ENCODE measurements at regions not wholly inside any gene's neighbourhood (a gene's known extent, or its start where the extent isn't known, plus 50 kb on each side); places are given as distances from the start of the nearest gene placed in this dataset.

- POLR2A ChIA-PET = no interaction called here
- H3K4me1 Mint-ChIP-seq (ENCODE audit: insufficient read depth, unreplicated experiment) = no peaks in the 10 kb centered on the region
- H3K36me3 Mint-ChIP-seq (ENCODE audit: insufficient read depth, unreplicated experiment) = no peaks in the 10 kb centered on the region
- no peak for DNase-seq (ENCODE audit: unreplicated experiment)
- no peaks in the 10 kb centered on the region for H3K9me3 Mint-ChIP-seq (ENCODE audit: unreplicated experiment)
- H3K27me3 Mint-ChIP-seq (ENCODE audit: insufficient read depth, unreplicated experiment) = no peaks in the 10 kb centered on the region
- H3K4me3 Mint-ChIP-seq (ENCODE audit: unreplicated experiment) = no peak overlapping the region
- H3K27ac Mint-ChIP-seq (ENCODE audit: low read depth, unreplicated experiment) = no peak overlapping the region
- no TSS peak for BruUV-seq (replicated peaks)
- CTCF ChIA-PET = interaction anchor here (0.6 to 0.7 kb wide), 3 partner anchors 11 to 680 kb away, joined by 3 read pairs; no protein-coding TSS in a partner anchor
- TF ChIP-seq, protein P1, sequence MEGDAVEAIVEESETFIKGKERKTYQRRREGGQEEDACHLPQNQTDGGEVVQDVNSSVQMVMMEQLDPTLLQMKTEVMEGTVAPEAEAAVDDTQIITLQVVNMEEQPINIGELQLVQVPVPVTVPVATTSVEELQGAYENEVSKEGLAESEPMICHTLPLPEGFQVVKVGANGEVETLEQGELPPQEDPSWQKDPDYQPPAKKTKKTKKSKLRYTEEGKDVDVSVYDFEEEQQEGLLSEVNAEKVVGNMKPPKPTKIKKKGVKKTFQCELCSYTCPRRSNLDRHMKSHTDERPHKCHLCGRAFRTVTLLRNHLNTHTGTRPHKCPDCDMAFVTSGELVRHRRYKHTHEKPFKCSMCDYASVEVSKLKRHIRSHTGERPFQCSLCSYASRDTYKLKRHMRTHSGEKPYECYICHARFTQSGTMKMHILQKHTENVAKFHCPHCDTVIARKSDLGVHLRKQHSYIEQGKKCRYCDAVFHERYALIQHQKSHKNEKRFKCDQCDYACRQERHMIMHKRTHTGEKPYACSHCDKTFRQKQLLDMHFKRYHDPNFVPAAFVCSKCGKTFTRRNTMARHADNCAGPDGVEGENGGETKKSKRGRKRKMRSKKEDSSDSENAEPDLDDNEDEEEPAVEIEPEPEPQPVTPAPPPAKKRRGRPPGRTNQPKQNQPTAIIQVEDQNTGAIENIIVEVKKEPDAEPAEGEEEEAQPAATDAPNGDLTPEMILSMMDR (IDR thresholded peaks at IDR 0.05; ENCODE audit: unreplicated experiment) = no peak
- intact Hi-C loops (cut with micrococcal nuclease) = no loop called here
Measured at GRCh38 chr5:98064118-98064685, 709.3 kb upstream of the RGMB start.

DNA sequence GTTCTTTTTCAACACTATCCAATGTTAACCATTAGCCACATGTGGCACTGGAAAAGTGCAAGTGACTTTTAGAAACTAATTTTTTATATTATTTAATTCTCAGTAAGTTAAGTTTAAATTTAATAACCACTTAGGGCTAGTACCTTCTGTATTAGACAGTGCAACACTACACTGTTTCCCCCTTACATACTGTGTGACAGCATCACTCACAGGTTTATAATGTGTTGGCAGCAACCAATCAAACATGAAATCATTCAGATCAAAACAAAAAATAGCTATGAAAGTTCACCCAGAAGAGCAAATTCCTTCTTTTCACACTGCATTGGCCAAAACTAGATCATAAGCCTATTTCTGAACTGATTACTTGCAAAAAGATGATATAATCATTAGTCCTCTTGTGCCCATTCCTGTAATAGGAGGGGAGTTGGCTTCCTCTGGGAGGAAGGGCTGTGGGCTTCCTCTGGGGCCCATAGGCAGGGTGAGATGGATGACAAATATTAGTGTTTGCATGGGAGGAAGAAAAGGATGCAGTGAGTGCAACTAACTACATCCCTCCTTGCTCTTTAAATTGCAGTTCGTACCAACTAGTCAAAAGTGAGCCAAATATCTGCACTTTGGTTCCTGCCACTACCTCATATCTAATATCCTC lies 708.1 kb upstream of the RGMB start:
- BruUV-seq (replicated peaks) = no TSS peak
- intact Hi-C loops (cut with micrococcal nuclease) = no loop called here
- Mint-ChIP-seq H3K9me3 (ENCODE audit: unreplicated experiment) (no peaks in the 10 kb centered on the region), H3K4me1 (ENCODE audit: insufficient read depth, unreplicated experiment) (no peaks in the 10 kb centered on the region), H3K27me3 (ENCODE audit: insufficient read depth, unreplicated experiment) (no peaks in the 10 kb centered on the region), H3K36me3 (ENCODE audit: insufficient read depth, unreplicated experiment) (no peaks in the 10 kb centered on the region), H3K4me3 (ENCODE audit: unreplicated experiment) (no peak overlapping the region), H3K27ac (ENCODE audit: low read depth, unreplicated experiment) (no peak overlapping the region)
- TF ChIP-seq, protein P1 (IDR thresholded peaks at IDR 0.05; ENCODE audit: unreplicated experiment) = no peak
- ChIA-PET CTCF (interaction anchor here (0.6 kb wide), 2 partner anchors 62 to 928 kb away, joined by 3 read pairs; no protein-coding TSS in a partner anchor), POLR2A (no interaction called here)
- no peak for DNase-seq (ENCODE audit: unreplicated experiment)

GRCh38 chr5:98066910-98067309 lies 706.6 kb upstream of the RGMB start:
- POLR2A ChIA-PET = no interaction called here
- no peak for DNase-seq (ENCODE audit: unreplicated experiment)
- CTCF ChIA-PET = no interaction called here
- Mint-ChIP-seq H3K36me3 (ENCODE audit: insufficient read depth, unreplicated experiment) (no peaks in the 10 kb centered on the region), H3K27ac (ENCODE audit: low read depth, unreplicated experiment) (no peak overlapping the region), H3K4me3 (ENCODE audit: unreplicated experiment) (no peak overlapping the region), H3K4me1 (ENCODE audit: insufficient read depth, unreplicated experiment) (no peaks in the 10 kb centered on the region), H3K27me3 (ENCODE audit: insufficient read depth, unreplicated experiment) (no peaks in the 10 kb centered on the region), H3K9me3 (ENCODE audit: unreplicated experiment) (no peaks in the 10 kb centered on the region)
- TF ChIP-seq, protein P1 (IDR thresholded peaks at IDR 0.05; ENCODE audit: unreplicated experiment) = no peak
- intact Hi-C loops (cut with micrococcal nuclease) = no loop called here
- BruUV-seq (replicated peaks) = no TSS peak

DNA sequence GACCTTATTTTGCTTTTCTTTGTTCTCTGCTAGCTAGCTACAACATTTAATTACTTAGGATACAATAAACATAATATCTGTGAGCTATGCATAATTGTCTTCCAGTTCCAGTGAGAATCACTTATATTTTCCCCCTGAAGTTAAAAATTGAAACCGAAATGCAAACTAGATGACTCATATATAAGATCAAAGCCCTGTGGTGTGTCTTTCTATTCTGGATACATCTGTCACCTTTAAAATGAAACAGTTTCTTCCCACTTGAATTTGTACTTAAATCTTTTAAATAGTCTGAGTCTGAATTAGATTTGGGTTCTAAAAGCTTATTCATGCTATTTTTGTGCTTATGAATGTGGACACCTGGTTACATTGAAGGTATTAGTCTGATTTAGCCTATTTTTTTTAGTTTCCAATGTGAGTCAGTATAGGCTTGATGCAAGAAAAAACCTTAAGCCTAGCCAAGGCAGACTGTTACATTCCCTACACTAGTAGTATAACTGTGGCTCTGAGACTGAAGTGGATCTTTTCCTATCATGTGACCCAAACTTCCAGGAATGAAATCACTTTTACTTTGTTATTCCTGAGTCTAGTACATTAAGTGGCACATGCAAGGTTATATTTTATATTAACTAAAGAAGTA lies 703.5 kb upstream of the RGMB start:
- no peaks in the 10 kb centered on the region for H3K4me1 Mint-ChIP-seq (ENCODE audit: insufficient read depth, unreplicated experiment)
- CTCF ChIA-PET = interaction anchor here (0.6 to 0.8 kb wide), 2 partner anchors 58 to 701 kb away, joined by 5 to 7 read pairs; no protein-coding TSS in a partner anchor

More for the DNA sequence above, 703.5 kb upstream of the RGMB start:
- Mint-ChIP-seq H3K27ac (ENCODE audit: low read depth, unreplicated experiment) (no peak overlapping the region), H3K36me3 (ENCODE audit: insufficient read depth, unreplicated experiment) (no peaks in the 10 kb centered on the region), H3K4me3 (ENCODE audit: unreplicated experiment) (no peak overlapping the region), H3K27me3 (ENCODE audit: insufficient read depth, unreplicated experiment) (no peaks in the 10 kb centered on the region), H3K9me3 (ENCODE audit: unreplicated experiment) (no peaks in the 10 kb centered on the region)
- POLR2A ChIA-PET = no interaction called here
- no TSS peak for BruUV-seq (replicated peaks)
- intact Hi-C loops (cut with micrococcal nuclease) = no loop called here
- DNase-seq (ENCODE audit: unreplicated experiment) = no peak
- TF ChIP-seq, protein P1 (IDR thresholded peaks at IDR 0.05; ENCODE audit: unreplicated experiment) = no peak
